ENCODE measurements at regions not wholly inside any gene's neighbourhood (a gene's known extent, or its start where the extent isn't known, plus 50 kb on each side); places are given as distances from the start of the nearest gene placed in this dataset.
A peak's percentile ranks its signal among the peaks of the same experiment; 100 is the strongest.

GRCh38 chr3:197443506-197443905, 112.3 kb downstream of the BDH1 start:
- Histone ChIP-seq H3K27ac (ENCODE audit: low read depth, low read length) (no peak overlapping the region), H3K56ac (replicated peaks; ENCODE audit: insufficient read length, low read depth, low read length) (no peak overlapping the region), H2AFZ (ENCODE audit: low read length) (no peak overlapping the region), H2BK12ac (ENCODE audit: low read depth, low read length) (no peak overlapping the region), H2BK20ac (ENCODE audit: low read length) (no peak overlapping the region), H3K14ac (ENCODE audit: insufficient read length) (no peak overlapping the region), H3K4me1 (replicated peaks in 1 of 4; ENCODE audit: control insufficient read depth in 3 of 4, insufficient read depth in 4 of 4, low read length in 3 of 4) (peaks cover 0 to 4% (median under 1%) of the 10 kb centered on the region in 4 experiments; a peak in 1 of 7 replicates), H3K9ac (replicated peaks in 1 of 4; ENCODE audit: extremely low read depth in 1 of 4, low read depth in 3 of 4, low read length in 3 of 4) (no peak overlapping the region), H4K20me1 (replicated peaks in 1 of 2; ENCODE audit: control insufficient read depth in 1 of 2, insufficient read depth in 2 of 2, low read length in 2 of 2) (no peaks in the 10 kb centered on the region), H2AK5ac (ENCODE audit: low read depth, low read length) (no peak overlapping the region), H2BK120ac (replicated peaks; ENCODE audit: low read depth, low read length) (no peak overlapping the region), H3K36me3 (ENCODE audit: control insufficient read depth in 2 of 4, insufficient read depth in 4 of 4, low read length in 3 of 4) (no peaks in the 10 kb centered on the region), H3K27me3 (replicated peaks in 1 of 4; ENCODE audit: control insufficient read depth in 3 of 4, extremely low read depth in 1 of 4, insufficient read depth in 3 of 4, low read length in 3 of 4) (no peaks in the 10 kb centered on the region), H3K79me1 (ENCODE audit: low read depth, low read length) (no peaks in the 10 kb centered on the region), H4K5ac (ENCODE audit: insufficient read length, low read depth, low read length) (no peak overlapping the region), H3K23ac (ENCODE audit: insufficient read length) (no peak overlapping the region), H4K8ac (ENCODE audit: extremely low read depth, insufficient read depth, low read length) (no peak overlapping the region), H3K4me3 (ENCODE audit: extremely low read depth in 1 of 4, insufficient read depth in 2 of 4, low read depth in 3 of 4, low read length in 4 of 4) (no peak overlapping the region), H3K9me3 (ENCODE audit: insufficient read depth in 2 of 2, low read depth in 1 of 2, low read length in 1 of 2) (no peaks in the 10 kb centered on the region), H3K4me2 (ENCODE audit: insufficient read depth in 1 of 2, low read depth in 2 of 2, low read length in 2 of 2) (no peak overlapping the region), H2BK15ac (ENCODE audit: low read length) (peak overlapping the region; percentile 47; the same call in 1 of the 2 replicates), H4K91ac (replicated peaks; ENCODE audit: insufficient read length, low read length) (no peak overlapping the region), H3K18ac (ENCODE audit: extremely low read depth, low read length) (no peak overlapping the region), H2BK5ac (ENCODE audit: low read depth, low read length) (no peak overlapping the region), H3K23me2 (ENCODE audit: low read depth, low read length) (no peaks in the 10 kb centered on the region), H3K79me2 (ENCODE audit: control insufficient read depth in 1 of 2, insufficient read depth in 2 of 2, low read length in 2 of 2) (no peaks in the 10 kb centered on the region), H3K4ac (replicated peaks; ENCODE audit: insufficient read length, low read depth, low read length) (no peak overlapping the region)
- WGBS, 2 experiments (ENCODE audit: extremely low coverage in 1 of 2, insufficient coverage in 1 of 2, insufficient read length in 1 of 2, insufficient replicate concordance in 2 of 2, low coverage in 1 of 2, low lambda C conversion rate in 2 of 2, missing lambda C conversion rate in 1 of 2) = 92% methylated on average over 8 of the region's 8 CpGs; no CpG with 5 or more reads in 1 of the 2 experiments
- FAIRE-seq (no peak), DNase-seq (ENCODE audit: low read depth in 1 of 2, low spot score in 2 of 2) (no peak)
- ChIA-PET CTCF (ENCODE audit: partially characterized antibody) (interaction anchor here (1.0 to 1.8 kb wide), 4 partner anchors 10 to 221 kb away, joined by 3 to 5 read pairs (median 4); no protein-coding TSS in a partner anchor), POLR2A (ENCODE audit: partially characterized antibody) (interaction anchor here (0.6 kb wide), 1 partner anchor 271 kb away, joined by 5 read pairs; no protein-coding TSS in a partner anchor)
- TF ChIP-seq POU5F1 (IDR thresholded peaks at IDR 0.05; ENCODE audit: low read depth, low read length) (no peak), CBX8 (IDR thresholded peaks at IDR 0.05; ENCODE audit: borderline replicate concordance, low read depth, low read length) (no peak), PHF8 (conservative IDR thresholded peaks at IDR 0.05; ENCODE audit: low read depth, low read length) (no peak), TAF7 (optimal IDR thresholded peaks at IDR 0.05; ENCODE audit: borderline replicate concordance, low read depth, low read length) (no peak), RFX5 (IDR thresholded peaks at IDR 0.05; ENCODE audit: borderline replicate concordance, low read depth, low read length) (no peak), SP2 (IDR thresholded peaks at IDR 0.05; ENCODE audit: low read length) (no peak), ASH2L (IDR thresholded peaks at IDR 0.05; ENCODE audit: low read length) (no peak), BACH1 (IDR thresholded peaks at IDR 0.05; ENCODE audit: low read length) (no peak), CTBP2 (IDR thresholded peaks at IDR 0.05; ENCODE audit: borderline replicate concordance, insufficient read depth, insufficient read length, low read length) (no peak), POLR2AphosphoS5 (IDR thresholded peaks at IDR 0.05; ENCODE audit: low read depth, low read length) (no peak), KDM1A (IDR thresholded peaks at IDR 0.05; ENCODE audit: borderline replicate concordance, low read length) (no peak), TEAD4 (IDR thresholded peaks at IDR 0.05; ENCODE audit: low read depth, low read length) (no peak), EGR1 (IDR thresholded peaks at IDR 0.05; ENCODE audit: borderline replicate concordance, low read depth, low read length) (no peak), CHD2 (IDR thresholded peaks at IDR 0.05; ENCODE audit: low read length) (no peak), BRCA1 (IDR thresholded peaks at IDR 0.05; ENCODE audit: low read depth, low read length) (no peak), RNF2 (IDR thresholded peaks at IDR 0.05; ENCODE audit: borderline replicate concordance, low read depth, low read length, missing control alignments, poor library complexity, severe bottlenecking) (no peak)

Measured in H1 (cell line).